ENCODE measurements at regions not wholly inside any gene's neighbourhood (a gene's known extent, or its start where the extent isn't known, plus 50 kb on each side); places are given as distances from the start of the nearest gene placed in this dataset.

- Histone ChIP-seq H3K9ac (ENCODE audit: low read length) (no peak overlapping the region), H3K36me3 (ENCODE audit: insufficient read depth, low read length) (no peaks in the 10 kb centered on the region), H3K27me3 (ENCODE audit: control insufficient read depth in 1 of 2, insufficient read depth in 2 of 2, low read length in 2 of 2) (no peaks in the 10 kb centered on the region), H3K4me3 (ENCODE audit: low read depth in 1 of 2, low read length in 2 of 2) (no peak overlapping the region), H3K9me3 (ENCODE audit: low read length) (no peaks in the 10 kb centered on the region), H3K27ac (ENCODE audit: low read depth, low read length) (no peak overlapping the region), H3K4me1 (ENCODE audit: insufficient read depth, low read length) (no peaks in the 10 kb centered on the region)
These were observed 204.1 kb upstream of the MEF2C start for GRCh38 chr5:89087128-89087527.

- Histone ChIP-seq H3K9ac (ENCODE audit: low read length) (no peak overlapping the region), H3K4me1 (ENCODE audit: insufficient read depth, low read length) (no peaks in the 10 kb centered on the region), H3K27me3 (ENCODE audit: control insufficient read depth in 1 of 2, insufficient read depth in 2 of 2, low read length in 2 of 2) (no peaks in the 10 kb centered on the region), H3K9me3 (ENCODE audit: low read length) (no peaks in the 10 kb centered on the region), H3K27ac (ENCODE audit: low read depth, low read length) (no peak overlapping the region), H3K36me3 (ENCODE audit: insufficient read depth, low read length) (no peaks in the 10 kb centered on the region), H3K4me3 (ENCODE audit: low read depth in 1 of 2, low read length in 2 of 2) (no peak overlapping the region)
These were observed 203.6 kb upstream of the MEF2C start for GRCh38 chr5:89086390-89087086.

GRCh38 chr5:89083791-89084190, 200.8 kb upstream of the MEF2C start:
- no peaks in the 10 kb centered on the region for H3K4me1 ChIP-seq (ENCODE audit: insufficient read depth, low read length)
- no peaks in the 10 kb centered on the region for H3K27me3 ChIP-seq (ENCODE audit: control insufficient read depth in 1 of 2, insufficient read depth in 2 of 2, low read length in 2 of 2)
- H3K9ac ChIP-seq (ENCODE audit: low read length), result no peak overlapping the region
- H3K4me3 ChIP-seq (ENCODE audit: low read depth in 1 of 2, low read length in 2 of 2), result no peak overlapping the region
- H3K9me3 ChIP-seq (ENCODE audit: low read length), result no peaks in the 10 kb centered on the region
- H3K36me3 ChIP-seq (ENCODE audit: insufficient read depth, low read length), result no peaks in the 10 kb centered on the region
- no peak overlapping the region for H3K27ac ChIP-seq (ENCODE audit: low read depth, low read length)

- H3K9ac ChIP-seq (ENCODE audit: low read length), result no peak overlapping the region
These were observed 198.4 kb upstream of the MEF2C start for GRCh38 chr5:89081360-89081759.

GRCh38 chr5:89080467-89081116, 197.6 kb upstream of the MEF2C start:
- H3K27ac ChIP-seq (ENCODE audit: low read depth, low read length), result no peak overlapping the region
- H3K27me3 ChIP-seq (ENCODE audit: control insufficient read depth in 1 of 2, insufficient read depth in 2 of 2, low read length in 2 of 2), result no peaks in the 10 kb centered on the region
- no peaks in the 10 kb centered on the region for H3K4me1 ChIP-seq (ENCODE audit: insufficient read depth, low read length)
- no peaks in the 10 kb centered on the region for H3K36me3 ChIP-seq (ENCODE audit: insufficient read depth, low read length)
- no peak overlapping the region for H3K4me3 ChIP-seq (ENCODE audit: low read depth in 1 of 2, low read length in 2 of 2)
- no peak overlapping the region for H3K9ac ChIP-seq (ENCODE audit: low read length)
- H3K9me3 ChIP-seq (ENCODE audit: low read length), result no peaks in the 10 kb centered on the region

More at GRCh38 chr5:89081360-89081759, 198.4 kb upstream of the MEF2C start:
- Histone ChIP-seq H3K27me3 (ENCODE audit: control insufficient read depth in 1 of 2, insufficient read depth in 2 of 2, low read length in 2 of 2) (no peaks in the 10 kb centered on the region), H3K9me3 (ENCODE audit: low read length) (no peaks in the 10 kb centered on the region), H3K27ac (ENCODE audit: low read depth, low read length) (no peak overlapping the region), H3K4me3 (ENCODE audit: low read depth in 1 of 2, low read length in 2 of 2) (no peak overlapping the region), H3K4me1 (ENCODE audit: insufficient read depth, low read length) (no peaks in the 10 kb centered on the region), H3K36me3 (ENCODE audit: insufficient read depth, low read length) (no peaks in the 10 kb centered on the region)

- Histone ChIP-seq H3K36me3 (ENCODE audit: insufficient read depth, low read length) (no peaks in the 10 kb centered on the region), H3K9me3 (ENCODE audit: low read length) (no peaks in the 10 kb centered on the region), H3K27ac (ENCODE audit: low read depth, low read length) (no peak overlapping the region), H3K9ac (ENCODE audit: low read length) (no peak overlapping the region), H3K27me3 (ENCODE audit: control insufficient read depth in 1 of 2, insufficient read depth in 2 of 2, low read length in 2 of 2) (no peaks in the 10 kb centered on the region), H3K4me3 (ENCODE audit: low read depth in 1 of 2, low read length in 2 of 2) (no peak overlapping the region), H3K4me1 (ENCODE audit: insufficient read depth, low read length) (no peaks in the 10 kb centered on the region)
These were observed 190.1 kb upstream of the MEF2C start for GRCh38 chr5:89072842-89073672.

- no peaks in the 10 kb centered on the region for H3K9me3 ChIP-seq (ENCODE audit: low read length)
These were observed 189.0 kb upstream of the MEF2C start for GRCh38 chr5:89071941-89072331.

GRCh38 chr5:89071101-89071940, 188.3 kb upstream of the MEF2C start:
- Histone ChIP-seq H3K27ac (ENCODE audit: low read depth, low read length) (no peak overlapping the region), H3K27me3 (ENCODE audit: control insufficient read depth in 1 of 2, insufficient read depth in 2 of 2, low read length in 2 of 2) (no peaks in the 10 kb centered on the region), H3K4me3 (ENCODE audit: low read depth in 1 of 2, low read length in 2 of 2) (no peak overlapping the region), H3K36me3 (ENCODE audit: insufficient read depth, low read length) (no peaks in the 10 kb centered on the region), H3K4me1 (ENCODE audit: insufficient read depth, low read length) (no peaks in the 10 kb centered on the region), H3K9me3 (ENCODE audit: low read length) (no peaks in the 10 kb centered on the region), H3K9ac (ENCODE audit: low read length) (no peak overlapping the region)

More at GRCh38 chr5:89071941-89072331, 189.0 kb upstream of the MEF2C start:
- H3K9ac ChIP-seq (ENCODE audit: low read length), result no peak overlapping the region
- H3K4me3 ChIP-seq (ENCODE audit: low read depth in 1 of 2, low read length in 2 of 2), result no peak overlapping the region
- no peaks in the 10 kb centered on the region for H3K36me3 ChIP-seq (ENCODE audit: insufficient read depth, low read length)
- no peaks in the 10 kb centered on the region for H3K4me1 ChIP-seq (ENCODE audit: insufficient read depth, low read length)
- no peaks in the 10 kb centered on the region for H3K27me3 ChIP-seq (ENCODE audit: control insufficient read depth in 1 of 2, insufficient read depth in 2 of 2, low read length in 2 of 2)
- no peak overlapping the region for H3K27ac ChIP-seq (ENCODE audit: low read depth, low read length)

- Histone ChIP-seq H3K4me3 (ENCODE audit: low read depth in 1 of 2, low read length in 2 of 2) (no peak overlapping the region), H3K27ac (ENCODE audit: low read depth, low read length) (no peak overlapping the region), H3K4me1 (ENCODE audit: insufficient read depth, low read length) (no peaks in the 10 kb centered on the region), H3K9ac (ENCODE audit: low read length) (no peak overlapping the region), H3K36me3 (ENCODE audit: insufficient read depth, low read length) (no peaks in the 10 kb centered on the region), H3K9me3 (ENCODE audit: low read length) (no peaks in the 10 kb centered on the region), H3K27me3 (ENCODE audit: control insufficient read depth in 1 of 2, insufficient read depth in 2 of 2, low read length in 2 of 2) (no peaks in the 10 kb centered on the region)
These were observed 186.6 kb upstream of the MEF2C start for GRCh38 chr5:89069591-89069990.

- Histone ChIP-seq H3K4me3 (ENCODE audit: low read depth in 1 of 2, low read length in 2 of 2) (no peak overlapping the region), H3K27me3 (ENCODE audit: control insufficient read depth in 1 of 2, insufficient read depth in 2 of 2, low read length in 2 of 2) (no peaks in the 10 kb centered on the region), H3K4me1 (ENCODE audit: insufficient read depth, low read length) (no peaks in the 10 kb centered on the region)
These were observed 184.4 kb upstream of the MEF2C start for GRCh38 chr5:89067362-89067761.

GRCh38 chr5:89065919-89066318, 182.9 kb upstream of the MEF2C start:
- H3K27ac ChIP-seq (ENCODE audit: low read depth, low read length), result no peak overlapping the region
- H3K36me3 ChIP-seq (ENCODE audit: insufficient read depth, low read length), result no peaks in the 10 kb centered on the region
- no peaks in the 10 kb centered on the region for H3K4me1 ChIP-seq (ENCODE audit: insufficient read depth, low read length)
- H3K4me3 ChIP-seq (ENCODE audit: low read depth in 1 of 2, low read length in 2 of 2), result no peak overlapping the region
- no peak overlapping the region for H3K9ac ChIP-seq (ENCODE audit: low read length)
- H3K27me3 ChIP-seq (ENCODE audit: control insufficient read depth in 1 of 2, insufficient read depth in 2 of 2, low read length in 2 of 2), result no peaks in the 10 kb centered on the region
- no peaks in the 10 kb centered on the region for H3K9me3 ChIP-seq (ENCODE audit: low read length)

More at GRCh38 chr5:89067362-89067761, 184.4 kb upstream of the MEF2C start:
- H3K27ac ChIP-seq (ENCODE audit: low read depth, low read length), result no peak overlapping the region
- no peak overlapping the region for H3K9ac ChIP-seq (ENCODE audit: low read length)
- H3K9me3 ChIP-seq (ENCODE audit: low read length), result no peaks in the 10 kb centered on the region
- H3K36me3 ChIP-seq (ENCODE audit: insufficient read depth, low read length), result no peaks in the 10 kb centered on the region

All from muscle layer of colon (tissue), 2 donors.